NCI-H345 treated with DMSO at 0.1 percent for 48 hours (cell line): ENCODE measurements at regions not wholly inside any gene's neighbourhood (a gene's known extent, or its start where the extent isn't known, plus 50 kb on each side); places are given as distances from the start of the nearest gene placed in this dataset.

Source experiments
- DNase-seq: peaks from one replicate; lab custom pipeline; 2025; ENCODE audit not compliant: unreplicated experiment; lab: John Stamatoyannopoulos, UW

GRCh38 chr12:127295630-127296029, 971.3 kb upstream of the TMEM132C start:
- DNase-seq: no peak

GRCh38 chr12:127296591-127296990, 970.4 kb upstream of the TMEM132C start:
- no peak for DNase-seq

- DNase-seq: no peak
Measured at GRCh38 chr12:127297327-127297726, 969.6 kb upstream of the TMEM132C start.

GRCh38 chr12:127300075-127300474, 966.9 kb upstream of the TMEM132C start:
- DNase-seq: no peak

- DNase-seq: no peak
Measured at GRCh38 chr12:127300753-127301152, 966.2 kb upstream of the TMEM132C start.

- no peak for DNase-seq
Measured at GRCh38 chr12:127301876-127302275, 965.1 kb upstream of the TMEM132C start.

- DNase-seq: no peak
Measured at GRCh38 chr12:127304751-127305725, 961.9 kb upstream of the TMEM132C start.

GRCh38 chr12:127306604-127307215, 960.3 kb upstream of the TMEM132C start:
- DNase-seq: no peak

GRCh38 chr12:127307528-127307927, 959.4 kb upstream of the TMEM132C start:
- DNase-seq: no peak

GRCh38 chr12:127308148-127308547, 958.8 kb upstream of the TMEM132C start:
- DNase-seq: no peak

GRCh38 chr12:127310548-127310947, 956.4 kb upstream of the TMEM132C start:
- DNase-seq: no peak

- DNase-seq: no peak
Measured at GRCh38 chr12:127311720-127312364, 955.1 kb upstream of the TMEM132C start.

- no peak for DNase-seq
Measured at GRCh38 chr12:127324681-127325080, 942.3 kb upstream of the TMEM132C start.

- DNase-seq: no peak
Measured at GRCh38 chr12:127327986-127328385, 939.0 kb upstream of the TMEM132C start.

GRCh38 chr12:127328867-127329266, 938.1 kb upstream of the TMEM132C start:
- DNase-seq: no peak

GRCh38 chr12:127334365-127334764, 932.6 kb upstream of the TMEM132C start:
- no peak for DNase-seq

GRCh38 chr12:127334912-127335644, 931.9 kb upstream of the TMEM132C start:
- DNase-seq: no peak

- no peak for DNase-seq
Measured at GRCh38 chr12:127336416-127336815, 930.6 kb upstream of the TMEM132C start.

GRCh38 chr12:127339065-127339464, 927.9 kb upstream of the TMEM132C start:
- no peak for DNase-seq

- no peak for DNase-seq
Measured at GRCh38 chr12:127340381-127340780, 926.6 kb upstream of the TMEM132C start.

GRCh38 chr12:127342861-127343260, 924.1 kb upstream of the TMEM132C start:
- DNase-seq: no peak
